HCT116 (cell line): ENCODE measurements at regions not wholly inside any gene's neighbourhood (a gene's known extent, or its start where the extent isn't known, plus 50 kb on each side); places are given as distances from the start of the nearest gene placed in this dataset.

Experiments used
- ATAC-seq: fragments of 200-7000 bp; cut with Tn5 transposase; 2 replicates; pipeline ENCODE4 v1.9.1; 2020; ENCODE audit warnings: mild to moderate bottlenecking, moderate library complexity
- BruUV-seq: library from RNA; stranded (reverse); fragments of 400-500 nt; replicated peaks from 2 replicates; lab custom pipeline; 2021; lab: Mats Ljungman, UMichigan
- CTCF ChIA-PET: fragments of 300-600 bp; sonication (Branson Sonifier 250); formaldehyde crosslinking; loops from one replicate; lab custom pipeline; 2021; ENCODE audit warnings: antibody characterized with exemption; lab: Charles Lee
- POLR2A ChIA-PET: fragments of 300-600, 350-600 bp; sonication (Branson Sonifier 250); formaldehyde crosslinking; loops from one replicate; lab custom pipeline; 2021; ENCODE audit warnings: antibody characterized with exemption; lab: Charles Lee
- RAD21 ChIA-PET, 2 experiments: fragments of 300-600 bp; sonication (Branson Sonifier 250); formaldehyde crosslinking; loops; one replicate each; lab custom pipeline; 2023; ENCODE audit warnings: low total read pairs in 2 of 2; ENCODE audit not compliant: uncharacterized antibody in 2 of 2, unreplicated experiment in 2 of 2, low non-redundant PET in 1 of 2; lab: Charles Lee
- DNase-seq: peaks from one replicate; pipeline ENCODE4 v3.0.0-alpha.2; 2010; ENCODE audit warnings: low read depth, low spot score
- H2AFZ ChIP-seq: fragments of 200-600 bp; shearing (Covaris generic), sonication (generic); 2 replicates; pipeline ENCODE4 v1.6.1; 2017; ENCODE audit warnings: low read depth, mixed run types, mixed read lengths, antibody characterized with exemption, low read length; ENCODE audit not compliant: poor library complexity, severe bottlenecking
- H3K27ac ChIP-seq: 2 replicates; pipeline ENCODE4 v1.5.1; 2012; ENCODE audit warnings: low read depth, low read length
- H3K27me3 ChIP-seq: fragments of 200-600 bp; sonication (generic); 2 replicates; pipeline ENCODE4 v1.6.1; 2016; ENCODE audit warnings: mixed run types, low read length, mixed read lengths; ENCODE audit not compliant: insufficient read depth
- H3K36me3 ChIP-seq, 2 experiments: fragments of 200-500 bp in 1 of 2; fragments of 200-600 bp in 1 of 2; sonication (Bioruptor generic) in 1 of 2; sonication (generic) in 1 of 2; 2 replicates each; pipeline versions ENCODE4 v1.5.1 to v1.6.1; 2014 to 2016; ENCODE audit warnings: low read length in 2 of 2, inconsistent platforms in 1 of 2, mixed read lengths in 1 of 2, mixed run types in 1 of 2; ENCODE audit not compliant: insufficient read depth in 2 of 2, control insufficient read depth in 1 of 2
- H3K4me1 ChIP-seq, 2 experiments: fragments of 200-600 bp in 1 of 2; sonication (generic) in 1 of 2; 2 replicates each; pipeline versions ENCODE4 v1.5.1 to v1.6.1; 2012 to 2017; ENCODE audit warnings: low read length in 2 of 2, inconsistent platforms in 1 of 2, mild to moderate bottlenecking in 1 of 2, mixed read lengths in 1 of 2, mixed run types in 1 of 2, moderate library complexity in 1 of 2; ENCODE audit not compliant: insufficient read depth in 2 of 2, control insufficient read depth in 1 of 2
- H3K4me2 ChIP-seq: fragments of 200-600 bp; sonication (generic); 2 replicates; pipeline ENCODE4 v1.6.1; 2017; ENCODE audit warnings: mixed run types, low read length, mixed read lengths
- H3K4me3 ChIP-seq, 2 experiments: fragments of 200-600 bp in 1 of 2; sonication (generic) in 1 of 2; replicated peaks in 1 of 2; 2 replicates each; pipeline ENCODE4 v1.5.1; 2011 to 2016; ENCODE audit warnings: low read length in 2 of 2, control low read depth in 1 of 2, low read depth in 1 of 2, mild to moderate bottlenecking in 1 of 2, mixed read lengths in 1 of 2, mixed run types in 1 of 2
- H3K79me2 ChIP-seq: fragments of 200-600 bp; sonication (generic); 2 replicates; pipeline ENCODE4 v1.6.1; 2017; ENCODE audit warnings: mild to moderate bottlenecking, mixed run types, low read length, moderate library complexity, mixed read lengths; ENCODE audit not compliant: insufficient read depth
- H3K9ac ChIP-seq: fragments of 200-600 bp; sonication (generic); 2 replicates; pipeline ENCODE4 v1.6.1; 2016; ENCODE audit warnings: low read length, mixed read lengths
- H3K9me2 ChIP-seq: fragments of 200-600 bp; sonication (generic), shearing (Covaris generic); 2 replicates; pipeline ENCODE4 v1.6.1; 2017; ENCODE audit warnings: mixed run types, mild to moderate bottlenecking, moderate library complexity; ENCODE audit not compliant: insufficient read depth
- H3K9me3 ChIP-seq, 2 experiments: fragments of 200-500 bp in 1 of 2; fragments of 200-600 bp in 1 of 2; sonication (Bioruptor generic) in 1 of 2; sonication (generic) in 1 of 2; 2 replicates each; pipeline ENCODE4 v1.6.1; 2014 to 2017; ENCODE audit warnings: low read length in 2 of 2, mixed read lengths in 2 of 2, inconsistent platforms in 1 of 2, low read depth in 1 of 2, mild to moderate bottlenecking in 1 of 2, mixed run types in 1 of 2, moderate library complexity in 1 of 2; ENCODE audit not compliant: control insufficient read depth in 1 of 2, insufficient read depth in 1 of 2
- H4K20me1 ChIP-seq: fragments of 200-600 bp; sonication (generic), shearing (Covaris generic); 2 replicates; pipeline ENCODE4 v1.6.1; 2017; ENCODE audit warnings: mixed run types, mild to moderate bottlenecking, moderate library complexity; ENCODE audit not compliant: insufficient read depth
- CBX3 ChIP-seq: IDR thresholded peaks from 2 replicates; pipeline ENCODE4 v1.6.1; 2012; ENCODE audit warnings: low read depth
- CEBPB ChIP-seq: IDR thresholded peaks from 2 replicates; pipeline ENCODE4 v1.6.1; 2012; ENCODE audit warnings: low read depth
- EGR1 ChIP-seq: IDR thresholded peaks from 2 replicates; pipeline ENCODE4 v1.6.1; 2012; ENCODE audit warnings: low read depth
- EZH2phosphoT487 ChIP-seq: fragments of 200-600 bp; IDR thresholded peaks from 2 replicates; pipeline ENCODE4 v1.6.1; 2018; ENCODE audit warnings: antibody characterized with exemption, borderline replicate concordance
- POLR2A ChIP-seq: IDR thresholded peaks from 2 replicates; pipeline ENCODE4 v1.7.0; 2011; ENCODE audit warnings: borderline replicate concordance; ENCODE audit not compliant: insufficient read depth, insufficient read length; ENCODE audit errors: extremely low read depth
- SP1 ChIP-seq: IDR thresholded peaks from 2 replicates; pipeline ENCODE4 v1.6.1; 2012; ENCODE audit warnings: low read depth
- ZFX ChIP-seq: fragments of 450-650 bp; IDR thresholded peaks from 2 replicates; pipeline ENCODE4 v1.6.1; 2017
- intact Hi-C: fragments of 100-400 bp; cut with micrococcal nuclease; formaldehyde crosslinking; loops from 2 replicates; pipeline ENCODE4 v1.10.0; 2022
- TF ChIP-seq, protein P1 (sequence below): IDR thresholded peaks from 2 replicates; pipeline ENCODE4 v1.6.1; 2011; ENCODE audit warnings: mild to moderate bottlenecking, low read length, moderate library complexity; ENCODE audit not compliant: insufficient replicate concordance; ENCODE audit errors: extremely low read depth
- TF ChIP-seq, protein P2 (sequence below): IDR thresholded peaks from 2 replicates; pipeline ENCODE4 v1.6.1; 2012
- TF ChIP-seq, protein P3 (sequence below): IDR thresholded peaks from 2 replicates; pipeline ENCODE4 v1.6.1; 2012; ENCODE audit warnings: low read depth

DNA sequence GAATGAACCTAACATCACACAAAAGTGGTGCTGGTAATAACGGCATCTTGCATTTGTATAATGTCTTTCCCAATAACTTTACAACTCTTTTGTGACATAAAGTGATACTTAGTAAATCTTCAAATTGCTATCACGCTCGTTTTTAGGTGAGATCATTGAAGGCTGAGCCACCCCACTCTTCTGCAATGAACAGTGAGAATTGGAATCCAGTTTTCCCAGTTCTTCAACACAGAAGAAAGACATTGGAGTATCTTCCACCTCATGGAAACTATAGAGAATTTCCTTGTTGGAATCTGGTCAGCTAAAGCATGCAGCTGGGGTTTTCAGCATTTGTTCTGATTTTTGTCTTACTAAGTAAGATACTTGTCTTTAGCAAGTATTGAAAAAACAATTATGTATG, 59.9 kb upstream of the NRIP1 start (continued):
- TF ChIP-seq, protein P1, sequence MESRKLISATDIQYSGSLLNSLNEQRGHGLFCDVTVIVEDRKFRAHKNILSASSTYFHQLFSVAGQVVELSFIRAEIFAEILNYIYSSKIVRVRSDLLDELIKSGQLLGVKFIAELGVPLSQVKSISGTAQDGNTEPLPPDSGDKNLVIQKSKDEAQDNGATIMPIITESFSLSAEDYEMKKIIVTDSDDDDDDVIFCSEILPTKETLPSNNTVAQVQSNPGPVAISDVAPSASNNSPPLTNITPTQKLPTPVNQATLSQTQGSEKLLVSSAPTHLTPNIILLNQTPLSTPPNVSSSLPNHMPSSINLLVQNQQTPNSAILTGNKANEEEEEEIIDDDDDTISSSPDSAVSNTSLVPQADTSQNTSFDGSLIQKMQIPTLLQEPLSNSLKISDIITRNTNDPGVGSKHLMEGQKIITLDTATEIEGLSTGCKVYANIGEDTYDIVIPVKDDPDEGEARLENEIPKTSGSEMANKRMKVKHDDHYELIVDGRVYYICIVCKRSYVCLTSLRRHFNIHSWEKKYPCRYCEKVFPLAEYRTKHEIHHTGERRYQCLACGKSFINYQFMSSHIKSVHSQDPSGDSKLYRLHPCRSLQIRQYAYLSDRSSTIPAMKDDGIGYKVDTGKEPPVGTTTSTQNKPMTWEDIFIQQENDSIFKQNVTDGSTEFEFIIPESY = no peak
- no peak for TF ChIP-seq EZH2phosphoT487

DNA sequence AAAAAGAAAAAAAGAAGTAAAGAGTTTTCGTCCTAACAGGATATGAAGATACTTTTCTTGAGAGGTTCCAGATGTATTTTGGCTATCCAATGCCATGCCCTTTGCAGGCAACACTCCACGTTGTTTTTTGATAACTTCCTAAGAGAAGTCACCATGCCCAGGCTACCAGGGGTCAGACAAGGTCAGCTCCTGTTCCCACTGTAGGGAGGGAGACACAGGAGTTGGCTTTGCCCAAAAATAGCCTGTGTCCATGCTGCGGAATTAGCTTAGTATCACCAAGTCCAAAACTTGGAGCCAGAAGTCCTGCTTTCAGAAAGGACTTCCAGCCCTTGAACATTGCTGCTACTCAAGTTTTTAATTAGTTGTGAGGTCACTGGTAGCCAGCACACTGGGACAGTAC, 62.1 kb upstream of the NRIP1 start:
- ChIA-PET POLR2A (no interaction called here), CTCF (no interaction called here), RAD21 (no interaction called here)
- ATAC-seq (no peak), DNase-seq (no peak)
- no peak overlapping the region for H3K9ac ChIP-seq
- intact Hi-C loops = no loop called here
- no peaks in the 10 kb centered on the region for H4K20me1 ChIP-seq
- H3K9me3 ChIP-seq = no peaks in the 10 kb centered on the region; a peak in 1 of 4 replicates
- H3K27ac ChIP-seq = no peak overlapping the region
- H3K4me3 ChIP-seq = no peak overlapping the region
- no peaks in the 10 kb centered on the region for H3K27me3 ChIP-seq
- BruUV-seq = no TSS peak
- no peak overlapping the region for H2AFZ ChIP-seq
- no peaks in the 10 kb centered on the region for H3K79me2 ChIP-seq
- TF ChIP-seq CBX3 = no peak
- TF ChIP-seq EZH2phosphoT487 = no peak
- TF ChIP-seq, protein P2, sequence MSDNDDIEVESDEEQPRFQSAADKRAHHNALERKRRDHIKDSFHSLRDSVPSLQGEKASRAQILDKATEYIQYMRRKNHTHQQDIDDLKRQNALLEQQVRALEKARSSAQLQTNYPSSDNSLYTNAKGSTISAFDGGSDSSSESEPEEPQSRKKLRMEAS = no peak
- no peak for TF ChIP-seq CEBPB
- TF ChIP-seq ZFX = no peak
- no peak for TF ChIP-seq SP1
- TF ChIP-seq, protein P1 = no peak
- TF ChIP-seq POLR2A = no peak
- no peak for TF ChIP-seq EGR1
- TF ChIP-seq, protein P3, sequence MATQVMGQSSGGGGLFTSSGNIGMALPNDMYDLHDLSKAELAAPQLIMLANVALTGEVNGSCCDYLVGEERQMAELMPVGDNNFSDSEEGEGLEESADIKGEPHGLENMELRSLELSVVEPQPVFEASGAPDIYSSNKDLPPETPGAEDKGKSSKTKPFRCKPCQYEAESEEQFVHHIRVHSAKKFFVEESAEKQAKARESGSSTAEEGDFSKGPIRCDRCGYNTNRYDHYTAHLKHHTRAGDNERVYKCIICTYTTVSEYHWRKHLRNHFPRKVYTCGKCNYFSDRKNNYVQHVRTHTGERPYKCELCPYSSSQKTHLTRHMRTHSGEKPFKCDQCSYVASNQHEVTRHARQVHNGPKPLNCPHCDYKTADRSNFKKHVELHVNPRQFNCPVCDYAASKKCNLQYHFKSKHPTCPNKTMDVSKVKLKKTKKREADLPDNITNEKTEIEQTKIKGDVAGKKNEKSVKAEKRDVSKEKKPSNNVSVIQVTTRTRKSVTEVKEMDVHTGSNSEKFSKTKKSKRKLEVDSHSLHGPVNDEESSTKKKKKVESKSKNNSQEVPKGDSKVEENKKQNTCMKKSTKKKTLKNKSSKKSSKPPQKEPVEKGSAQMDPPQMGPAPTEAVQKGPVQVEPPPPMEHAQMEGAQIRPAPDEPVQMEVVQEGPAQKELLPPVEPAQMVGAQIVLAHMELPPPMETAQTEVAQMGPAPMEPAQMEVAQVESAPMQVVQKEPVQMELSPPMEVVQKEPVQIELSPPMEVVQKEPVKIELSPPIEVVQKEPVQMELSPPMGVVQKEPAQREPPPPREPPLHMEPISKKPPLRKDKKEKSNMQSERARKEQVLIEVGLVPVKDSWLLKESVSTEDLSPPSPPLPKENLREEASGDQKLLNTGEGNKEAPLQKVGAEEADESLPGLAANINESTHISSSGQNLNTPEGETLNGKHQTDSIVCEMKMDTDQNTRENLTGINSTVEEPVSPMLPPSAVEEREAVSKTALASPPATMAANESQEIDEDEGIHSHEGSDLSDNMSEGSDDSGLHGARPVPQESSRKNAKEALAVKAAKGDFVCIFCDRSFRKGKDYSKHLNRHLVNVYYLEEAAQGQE = no peak
- no peaks in the 10 kb centered on the region for H3K36me3 ChIP-seq
- H3K4me1 ChIP-seq = no peaks in the 10 kb centered on the region
- no peaks in the 10 kb centered on the region for H3K9me2 ChIP-seq
- no peak overlapping the region for H3K4me2 ChIP-seq
